H1 (cell line): ENCODE measurements at regions not wholly inside any gene's neighbourhood (a gene's known extent, or its start where the extent isn't known, plus 50 kb on each side); places are given as distances from the start of the nearest gene placed in this dataset.

Experiments
- BACH1 ChIP-seq: IDR thresholded peaks from 2 replicates; pipeline ENCODE4 v1.6.1; 2012; ENCODE audit warnings: low read length, improper control_type of control experiment
- EZH2 ChIP-seq: fragments of 200-600 bp; sonication (generic); IDR thresholded peaks from 2 replicates; pipeline ENCODE4 v1.7.1; 2012; ENCODE audit warnings: low read depth, mild to moderate bottlenecking, moderate library complexity, low read length, inconsistent platforms; ENCODE audit not compliant: severe bottlenecking
- FOSL1 ChIP-seq: IDR thresholded peaks from 2 replicates; pipeline ENCODE4 v1.6.1; 2011; ENCODE audit warnings: mild to moderate bottlenecking, low read depth, low read length, moderate library complexity; ENCODE audit not compliant: insufficient read depth
- KDM1A ChIP-seq: fragments of 200-600, 300-600 bp; sonication (generic); IDR thresholded peaks from 2 replicates; pipeline ENCODE4 v1.7.1; 2016; ENCODE audit warnings: mild to moderate bottlenecking, low read length, borderline replicate concordance
- NANOG ChIP-seq: IDR thresholded peaks from 2 replicates; pipeline ENCODE4 v1.6.1; 2011; ENCODE audit warnings: low read length, low read depth, mild to moderate bottlenecking, inconsistent platforms; ENCODE audit not compliant: insufficient read depth, poor library complexity, severe bottlenecking
- SP1 ChIP-seq: IDR thresholded peaks from 2 replicates; pipeline ENCODE4 v1.6.1; 2011; ENCODE audit warnings: low read depth, low read length
- SUZ12 ChIP-seq: fragments of 200-600 bp; sonication (generic); IDR thresholded peaks from 2 replicates; pipeline ENCODE4 v1.6.1; 2012; ENCODE audit warnings: mild to moderate bottlenecking, inconsistent platforms, low read length, moderate library complexity, mixed read lengths
- TAF1 ChIP-seq: IDR thresholded peaks from 2 replicates; pipeline ENCODE4 v1.6.1; 2011; ENCODE audit warnings: mild to moderate bottlenecking, low read depth, low read length
- YY1 ChIP-seq: IDR thresholded peaks from 2 replicates; pipeline ENCODE4 v1.6.1; 2011; ENCODE audit warnings: low read depth, mild to moderate bottlenecking, low read length
- ZNF274 ChIP-seq: IDR thresholded peaks from 2 replicates; pipeline ENCODE4 v1.7.0; 2012; ENCODE audit warnings: low read length, borderline replicate concordance; ENCODE audit errors: extremely low read depth
- TF ChIP-seq, protein P1 (sequence below): IDR thresholded peaks from 2 replicates; pipeline ENCODE4 v1.6.1; 2012; ENCODE audit warnings: low read length, inconsistent platforms

GRCh38 chr12:113749433-113749815, 216.7 kb downstream of the RBM19 start (continued):
- TF ChIP-seq EZH2 (no peak), BACH1 (no peak), TAF1 (no peak), KDM1A (no peak), SP1 (no peak), SUZ12 (no peak), ZNF274 (no peak), NANOG (no peak), YY1 (no peak), FOSL1 (no peak)
- TF ChIP-seq, protein P1, sequence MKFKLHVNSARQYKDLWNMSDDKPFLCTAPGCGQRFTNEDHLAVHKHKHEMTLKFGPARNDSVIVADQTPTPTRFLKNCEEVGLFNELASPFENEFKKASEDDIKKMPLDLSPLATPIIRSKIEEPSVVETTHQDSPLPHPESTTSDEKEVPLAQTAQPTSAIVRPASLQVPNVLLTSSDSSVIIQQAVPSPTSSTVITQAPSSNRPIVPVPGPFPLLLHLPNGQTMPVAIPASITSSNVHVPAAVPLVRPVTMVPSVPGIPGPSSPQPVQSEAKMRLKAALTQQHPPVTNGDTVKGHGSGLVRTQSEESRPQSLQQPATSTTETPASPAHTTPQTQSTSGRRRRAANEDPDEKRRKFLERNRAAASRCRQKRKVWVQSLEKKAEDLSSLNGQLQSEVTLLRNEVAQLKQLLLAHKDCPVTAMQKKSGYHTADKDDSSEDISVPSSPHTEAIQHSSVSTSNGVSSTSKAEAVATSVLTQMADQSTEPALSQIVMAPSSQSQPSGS: no peak
